Thyroid gland (tissue), 4 donors: ENCODE measurements at regions not wholly inside any gene's neighbourhood (a gene's known extent, or its start where the extent isn't known, plus 50 kb on each side); places are given as distances from the start of the nearest gene placed in this dataset.

Experiments used
- CTCF ChIP-seq, 6 experiments: fragments of 200-600 bp in 3 of 6; fragments of 450-650 bp in 3 of 6; sonication (generic) in 3 of 6; IDR thresholded peaks; one replicate each; pipeline ENCODE4 v1.5.1; 2016 to 2019; ENCODE audit warnings: antibody characterized with exemption in 6 of 6, mild to moderate bottlenecking in 2 of 6, inconsistent platforms in 1 of 6, moderate library complexity in 1 of 6
- POLR2A ChIP-seq, 2 donors: fragments of 450-650 bp; IDR thresholded peaks; one replicate each; pipeline ENCODE4 v1.6.1; 2017; ENCODE audit warnings: antibody characterized with exemption in 2 of 2, mild to moderate bottlenecking in 2 of 2, moderate library complexity in 1 of 2

- TF ChIP-seq CTCF (IDR thresholded peaks at IDR 0.05) (no peak), POLR2A (IDR thresholded peaks at IDR 0.05) (no peak)
Measured at GRCh38 chr12:58566599-58566998, 353.7 kb downstream of the LRIG3 start.
